NT2/D1 (cell line): ENCODE measurements at regions not wholly inside any gene's neighbourhood (a gene's known extent, or its start where the extent isn't known, plus 50 kb on each side); places are given as distances from the start of the nearest gene placed in this dataset.

ENCODE experiments used
- DNase-seq: peaks from one replicate; pipeline ENCODE4 v3.0.0-alpha.2; 2011; ENCODE audit warnings: low read depth, low spot score
- H3K27me3 ChIP-seq: 2 replicates; pipeline ENCODE4 v1.6.0; 2011; ENCODE audit warnings: mild to moderate bottlenecking; ENCODE audit not compliant: insufficient read length, insufficient read depth
- H3K36me3 ChIP-seq: 2 replicates; pipeline ENCODE4 v1.6.1; 2011; ENCODE audit warnings: mild to moderate bottlenecking, low read length, mixed read lengths; ENCODE audit not compliant: insufficient read depth, insufficient read length
- H3K4me1 ChIP-seq: 2 replicates; pipeline ENCODE4 v1.5.1; 2011; ENCODE audit not compliant: insufficient read depth, insufficient read length
- H3K4me3 ChIP-seq: 2 replicates; pipeline ENCODE4 v1.5.1; 2011; ENCODE audit warnings: low read depth; ENCODE audit not compliant: insufficient read length
- H3K9ac ChIP-seq: 2 replicates; pipeline ENCODE4 v1.6.0; 2011; ENCODE audit warnings: low read depth; ENCODE audit not compliant: insufficient read length
- H3K9me3 ChIP-seq: 2 replicates; pipeline ENCODE4 v1.5.1; 2011; ENCODE audit warnings: mild to moderate bottlenecking, low read length; ENCODE audit not compliant: insufficient read depth
- SUZ12 ChIP-seq: IDR thresholded peaks from 2 replicates; pipeline ENCODE4 v1.6.1; 2011; ENCODE audit not compliant: insufficient read length, insufficient read depth; ENCODE audit errors: extremely low read depth
- YY1 ChIP-seq: IDR thresholded peaks from 2 replicates; pipeline ENCODE4 v1.6.1; 2011; ENCODE audit not compliant: insufficient read length, insufficient read depth
- ZNF274 ChIP-seq: IDR thresholded peaks from 2 replicates; pipeline ENCODE4 v1.6.1; 2011; ENCODE audit warnings: mild to moderate bottlenecking, low read depth, low read length

DNA sequence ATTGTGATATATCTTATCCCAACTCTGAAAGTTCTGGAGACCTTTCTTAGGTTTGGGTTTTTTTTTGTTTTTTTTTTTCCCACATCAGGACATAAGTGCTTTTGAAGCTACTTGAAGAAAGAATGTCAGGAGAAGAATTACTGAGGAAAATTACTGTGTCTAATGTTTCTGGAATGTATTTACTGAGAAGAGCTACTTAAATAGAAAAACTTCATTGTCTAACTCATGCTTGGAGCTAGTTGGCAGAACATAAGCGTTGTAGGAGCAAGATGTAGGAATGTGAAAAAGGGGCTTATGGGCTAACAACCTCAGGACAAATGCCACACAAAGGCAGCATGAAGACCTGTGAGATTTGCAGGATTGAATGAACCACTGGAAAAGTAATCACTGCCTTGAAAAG lies 166.6 kb upstream of the GLRA2 start:
- Histone ChIP-seq H3K4me1 (no peaks in the 10 kb centered on the region), H3K9ac (no peak overlapping the region), H3K4me3 (no peak overlapping the region), H3K27me3 (no peaks in the 10 kb centered on the region), H3K36me3 (no peaks in the 10 kb centered on the region), H3K9me3 (no peaks in the 10 kb centered on the region)
- no peak for DNase-seq
- TF ChIP-seq YY1 (no peak), ZNF274 (no peak), SUZ12 (no peak)

GRCh38 chrX:14361435-14361834 lies 167.9 kb upstream of the GLRA2 start:
- Histone ChIP-seq H3K36me3 (no peaks in the 10 kb centered on the region), H3K9ac (no peak overlapping the region), H3K4me3 (no peak overlapping the region), H3K27me3 (no peaks in the 10 kb centered on the region), H3K9me3 (no peaks in the 10 kb centered on the region), H3K4me1 (no peaks in the 10 kb centered on the region)
- no peak for DNase-seq
- TF ChIP-seq YY1 (no peak), ZNF274 (no peak), SUZ12 (no peak)

GRCh38 chrX:14359727-14360126 lies 169.6 kb upstream of the GLRA2 start:
- H3K36me3 ChIP-seq: no peaks in the 10 kb centered on the region
- no peak for DNase-seq
- H3K9me3 ChIP-seq: no peaks in the 10 kb centered on the region
- H3K9ac ChIP-seq: no peak overlapping the region
- no peak overlapping the region for H3K4me3 ChIP-seq
- no peaks in the 10 kb centered on the region for H3K27me3 ChIP-seq
- TF ChIP-seq SUZ12 (no peak), ZNF274 (no peak)
- no peaks in the 10 kb centered on the region for H3K4me1 ChIP-seq

DNA sequence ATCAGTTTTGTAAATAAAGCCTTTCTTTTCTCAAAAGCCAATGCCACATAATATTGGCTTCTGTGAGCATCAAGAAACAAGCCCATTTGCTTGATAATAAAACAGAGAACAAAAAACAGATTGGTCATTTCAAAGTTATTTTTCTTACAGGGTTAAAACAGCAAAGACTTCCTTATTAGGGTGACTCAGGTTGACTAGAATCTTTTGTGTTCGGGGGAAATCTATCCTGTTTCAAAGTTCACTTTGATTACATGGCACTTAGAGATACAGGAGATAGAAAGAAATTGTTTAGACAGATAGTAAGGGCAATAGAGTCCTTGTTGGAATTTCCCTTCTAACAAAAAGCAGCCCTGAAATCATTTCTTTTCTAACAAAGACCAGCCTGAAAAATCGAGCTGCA lies 170.0 kb upstream of the GLRA2 start:
- H3K27me3 ChIP-seq: no peaks in the 10 kb centered on the region
- H3K9ac ChIP-seq: no peak overlapping the region
- H3K4me1 ChIP-seq: no peaks in the 10 kb centered on the region
- H3K4me3 ChIP-seq: no peak overlapping the region
- DNase-seq: no peak
- H3K9me3 ChIP-seq: no peaks in the 10 kb centered on the region
- H3K36me3 ChIP-seq: no peaks in the 10 kb centered on the region
- TF ChIP-seq SUZ12 (no peak), YY1 (no peak), ZNF274 (no peak)

DNA sequence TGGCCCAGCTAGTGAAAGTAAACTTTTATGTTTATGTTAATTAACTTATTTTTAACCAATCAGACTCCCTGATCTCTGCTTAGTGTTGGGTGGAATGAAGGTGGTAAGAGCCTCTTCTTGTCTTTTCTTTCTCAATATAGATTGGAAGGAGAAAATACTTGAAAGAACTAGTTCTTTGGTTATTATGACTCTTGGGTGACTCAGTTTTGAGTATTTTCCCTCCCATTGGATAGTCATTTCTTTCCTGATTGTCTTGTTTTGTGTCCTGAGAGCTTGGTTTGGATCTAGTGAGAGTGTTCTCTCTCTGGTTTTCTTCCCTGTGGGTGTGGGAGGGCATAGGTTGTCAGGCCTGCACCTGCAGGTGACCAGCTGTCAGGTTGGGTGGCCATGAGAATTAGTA lies 172.0 kb upstream of the GLRA2 start:
- no peaks in the 10 kb centered on the region for H3K27me3 ChIP-seq
- no peak overlapping the region for H3K4me3 ChIP-seq

GRCh38 chrX:14356401-14356800 lies 172.9 kb upstream of the GLRA2 start:
- TF ChIP-seq YY1: no peak
- Histone ChIP-seq H3K9me3 (no peaks in the 10 kb centered on the region), H3K36me3 (no peaks in the 10 kb centered on the region), H3K4me3 (no peak overlapping the region), H3K9ac (no peak overlapping the region), H3K4me1 (no peaks in the 10 kb centered on the region), H3K27me3 (no peaks in the 10 kb centered on the region)
- DNase-seq: no peak

More for the DNA sequence above, 172.0 kb upstream of the GLRA2 start:
- Histone ChIP-seq H3K9ac (no peak overlapping the region), H3K36me3 (no peaks in the 10 kb centered on the region), H3K9me3 (no peaks in the 10 kb centered on the region), H3K4me1 (no peaks in the 10 kb centered on the region)
- no peak for DNase-seq
- TF ChIP-seq SUZ12: no peak
- TF ChIP-seq ZNF274: no peak
- no peak for TF ChIP-seq YY1

GRCh38 chrX:14355556-14355955 lies 173.8 kb upstream of the GLRA2 start:
- Histone ChIP-seq H3K4me1 (no peaks in the 10 kb centered on the region), H3K4me3 (no peak overlapping the region), H3K9me3 (no peaks in the 10 kb centered on the region), H3K36me3 (no peaks in the 10 kb centered on the region), H3K27me3 (no peaks in the 10 kb centered on the region), H3K9ac (no peak overlapping the region)
- no peak for DNase-seq
- TF ChIP-seq ZNF274 (no peak), YY1 (no peak), SUZ12 (no peak)

DNA sequence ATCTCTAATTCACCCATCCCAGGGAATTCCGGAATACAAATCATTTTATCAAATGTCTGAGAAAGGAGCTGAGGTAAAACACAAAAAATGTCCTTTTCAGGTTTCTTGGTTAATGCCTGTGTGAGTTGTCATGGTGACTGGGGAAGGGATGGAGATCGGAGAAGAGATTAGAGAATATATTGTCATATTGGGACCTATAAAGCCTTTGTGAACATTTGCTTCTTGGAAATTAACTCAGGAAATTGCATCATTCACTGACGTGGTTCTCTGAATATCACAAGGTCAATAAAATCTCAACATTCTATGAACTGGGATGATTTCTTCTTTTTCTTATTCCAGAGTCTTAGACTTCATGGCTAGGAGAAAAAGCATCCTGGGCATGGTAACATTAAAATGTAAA lies 174.8 kb upstream of the GLRA2 start:
- Histone ChIP-seq H3K9me3 (no peaks in the 10 kb centered on the region), H3K27me3 (no peaks in the 10 kb centered on the region), H3K4me1 (no peaks in the 10 kb centered on the region), H3K9ac (no peak overlapping the region), H3K36me3 (no peaks in the 10 kb centered on the region), H3K4me3 (no peak overlapping the region)
- TF ChIP-seq ZNF274 (no peak), SUZ12 (no peak), YY1 (no peak)
- DNase-seq: no peak
